K562 (cell line): ENCODE measurements at regions not wholly inside any gene's neighbourhood (a gene's known extent, or its start where the extent isn't known, plus 50 kb on each side); places are given as distances from the start of the nearest gene placed in this dataset.

ENCODE experiments used
- ATAC-seq: fragments of 200-7000 bp; cut with Tn5 transposase; 3 replicates; pipeline ENCODE4 v1.9.1; 2020; ENCODE audit warnings: moderate library complexity
- BruUV-seq: library from RNA; stranded (reverse); fragments of 400-500 nt; replicated peaks from 2 replicates; lab custom pipeline; 2021; lab: Mats Ljungman, UMichigan
- CTCF ChIA-PET: fragments of 300-600 bp; formaldehyde crosslinking; extraction: SDS; loops from one replicate; lab custom pipeline; 2021; ENCODE audit warnings: low intra/inter-chr PET ratio; lab: Yijun Ruan, JAX
- POLR2A ChIA-PET: fragments of 300-600, 350-650 bp; sonication (Branson Sonifier 250); formaldehyde crosslinking; extraction: SDS; loops from one replicate; lab custom pipeline; 2021; ENCODE audit warnings: antibody characterized with exemption, inconsistent platforms; lab: Yijun Ruan, JAX
- DNase-seq, 4 experiments: peaks; one replicate each; pipeline versions ENCODE4 v3.0.0 to v3.0.0-alpha.2; 2011 to 2018; ENCODE audit warnings: low spot score in 3 of 4, mixed read lengths in 3 of 4; ENCODE audit errors: extremely low read depth in 1 of 4
- FAIRE-seq: peaks from 2 replicates; lab custom pipeline; 2011; peaks lifted over from hg19 to GRCh38; lab: Jason Lieb, UNC
- H2AFZ ChIP-seq: 2 replicates; pipeline ENCODE4 v1.6.0; 2011; ENCODE audit warnings: low read depth, low read length, control low read depth, inconsistent platforms
- H3K27ac ChIP-seq: fragments of 200-600 bp; 3 replicates; pipeline ENCODE4 v1.8.0; 2011; ENCODE audit warnings: low read depth, mild to moderate bottlenecking, control low read depth, inconsistent platforms, low read length, moderate library complexity, mixed read lengths; ENCODE audit errors: extremely low read depth
- H3K27me3 ChIP-seq, 2 experiments: fragments of 300-600 bp in 1 of 2; 2 replicates in 1 of 2; 3 replicates in 1 of 2; pipeline versions ENCODE4 v1.6.0 to v1.8.0; 2011; ENCODE audit warnings: inconsistent platforms in 2 of 2, low read length in 2 of 2, mild to moderate bottlenecking in 1 of 2, mixed read lengths in 1 of 2, moderate library complexity in 1 of 2; ENCODE audit not compliant: control insufficient read depth in 2 of 2, insufficient read depth in 2 of 2
- H3K36me3 ChIP-seq: fragments of 300-600 bp; 3 replicates; pipeline ENCODE4 v1.8.0; 2011; ENCODE audit warnings: mild to moderate bottlenecking, low read length, inconsistent platforms; ENCODE audit not compliant: control insufficient read depth, insufficient read depth
- H3K4me1 ChIP-seq, 2 experiments: fragments of 200-600 bp in 1 of 2; replicated peaks in 1 of 2; 2 replicates in 1 of 2; 3 replicates in 1 of 2; pipeline versions ENCODE4 v1.5.1 to v1.8.0; 2011; ENCODE audit warnings: inconsistent platforms in 2 of 2, low read length in 2 of 2, mild to moderate bottlenecking in 1 of 2, mixed read lengths in 1 of 2, moderate library complexity in 1 of 2; ENCODE audit not compliant: control insufficient read depth in 2 of 2, insufficient read depth in 2 of 2
- H3K4me2 ChIP-seq: 2 replicates; pipeline ENCODE4 v1.6.1; 2011; ENCODE audit warnings: low read length, control low read depth, inconsistent platforms, mixed read lengths; ENCODE audit not compliant: insufficient read depth
- H3K4me3 ChIP-seq: fragments of 200-600 bp; sonication (generic), shearing (Covaris generic); 2 replicates; pipeline ENCODE4 v1.5.1; 2016; ENCODE audit warnings: control low read depth, inconsistent platforms
- H3K79me2 ChIP-seq: fragments of 200-600 bp; 3 replicates; pipeline ENCODE4 v1.8.0; 2011; ENCODE audit warnings: low read length, inconsistent platforms; ENCODE audit not compliant: control insufficient read depth, insufficient read depth
- H3K9ac ChIP-seq, 2 experiments: 2 replicates each; pipeline versions ENCODE4 v1.6.0 to v1.6.1; 2011; ENCODE audit warnings: low read depth in 2 of 2, low read length in 2 of 2, control low read depth in 1 of 2, inconsistent platforms in 1 of 2, mild to moderate bottlenecking in 1 of 2, mixed read lengths in 1 of 2; ENCODE audit not compliant: insufficient read depth in 1 of 2
- H3K9me1 ChIP-seq: one replicate; pipeline ENCODE4 v1.6.0; 2011; ENCODE audit warnings: inconsistent platforms, mild to moderate bottlenecking, low read length, moderate library complexity; ENCODE audit not compliant: control insufficient read depth, insufficient read depth
- H3K9me3 ChIP-seq: replicated peaks from 2 replicates; pipeline ENCODE4 v1.5.1; 2011; ENCODE audit warnings: low read depth, low read length, inconsistent platforms; ENCODE audit not compliant: control insufficient read depth, insufficient read depth
- H4K20me1 ChIP-seq: replicated peaks from 2 replicates; pipeline ENCODE4 v1.6.1; 2011; ENCODE audit warnings: low read length, inconsistent platforms, mixed read lengths; ENCODE audit not compliant: control insufficient read depth, insufficient read depth
- ASH1L ChIP-seq: fragments of 450-650 bp; IDR thresholded peaks from 2 replicates; pipeline ENCODE4 v1.6.1; 2018; ENCODE audit warnings: borderline replicate concordance, mild to moderate bottlenecking, low read depth; ENCODE audit not compliant: partially characterized antibody
- BRF1 ChIP-seq: IDR thresholded peaks from 3 replicates; pipeline ENCODE4 v1.6.1; 2011; ENCODE audit warnings: borderline replicate concordance, mild to moderate bottlenecking; ENCODE audit not compliant: insufficient read length; ENCODE audit errors: extremely low read depth
- FOSL1 ChIP-seq: fragments of 200-800 bp; sonication (Bioruptor generic); conservative IDR thresholded peaks from 2 replicates; pipeline ENCODE4 v1.6.1; 2016; ENCODE audit warnings: missing genetic modification characterization, missing compliant biosample characterization
- IRF2 ChIP-seq: sonication (generic); formaldehyde crosslinking; IDR thresholded peaks from 2 replicates; pipeline ENCODE4 v1.8.1; 2022; ENCODE audit warnings: mild to moderate bottlenecking, missing genetic modification reagents
- RAD51 ChIP-seq: fragments of 450-650 bp; IDR thresholded peaks from 2 replicates; pipeline ENCODE4 v1.7.1; 2016; ENCODE audit warnings: low read depth, mild to moderate bottlenecking, borderline replicate concordance
- SMAD1 ChIP-seq: fragments of 150-350 bp; IDR thresholded peaks from 2 replicates; pipeline ENCODE4 v1.6.1; 2014; ENCODE audit warnings: low read length, low read depth; ENCODE audit not compliant: partially characterized antibody
- SMAD2 ChIP-seq: fragments of 150-350 bp; IDR thresholded peaks from 2 replicates; pipeline ENCODE4 v1.6.1; 2014; ENCODE audit warnings: low read depth, mild to moderate bottlenecking, low read length
- SMAD3 ChIP-seq: fragments of 450-650 bp; formaldehyde crosslinking; conservative IDR thresholded peaks from 2 replicates; pipeline ENCODE4 v1.4.0; 2020; ENCODE audit warnings: mild to moderate bottlenecking
- SRF ChIP-seq, 2 experiments: fragments of 250-450, 450-650 bp in 1 of 2; sonication (Bioruptor Pico) in 1 of 2; sonication (generic) in 1 of 2; formaldehyde crosslinking; IDR thresholded peaks; 2 replicates each; pipeline versions ENCODE4 v1.5.0 to v1.5.1; 2020 to 2022; ENCODE audit warnings: mild to moderate bottlenecking in 1 of 2, missing genetic modification reagents in 1 of 2
- TRIM24 ChIP-seq, 2 experiments: fragments of 450-650 bp; IDR thresholded peaks; 2 replicates each; pipeline ENCODE4 v1.6.1; 2016
- WGBS: fragments of 100-300 bp; shearing (Covaris generic); methylation state at CpG from one replicate; pipeline ENCODE4 v1.1.6; 2016; ENCODE audit warnings: low coverage, mixed read lengths; ENCODE audit not compliant: insufficient coverage; ENCODE audit errors: missing lambda C conversion rate; 5-methylcytosine and 5-hydroxymethylcytosine counted together
- in situ Hi-C: fragments of 300-500 bp; cut with MboI; formaldehyde crosslinking; loops from 4 replicates; pipeline ENCODE4 v1.15.0; 2018; ENCODE audit warnings: inconsistent platforms, mixed read lengths
- intact Hi-C: fragments of 100-400 bp; cut with micrococcal nuclease; formaldehyde crosslinking; loops from 2 replicates; pipeline ENCODE4 v1.14.2; 2022
- TF ChIP-seq, protein P1 (sequence below): fragments of 450-650 bp; IDR thresholded peaks from 2 replicates; pipeline ENCODE4 v1.6.1; 2014; ENCODE audit warnings: low read depth, mild to moderate bottlenecking, moderate library complexity, borderline replicate concordance
- TF ChIP-seq, protein P2 (sequence below): fragments of 450-650 bp; IDR thresholded peaks from 2 replicates; pipeline ENCODE4 v1.6.1; 2016; ENCODE audit warnings: missing biosample characterization, missing genetic modification characterization
- TF ChIP-seq, protein P3 (sequence below): sonication (generic); IDR thresholded peaks from 2 replicates; pipeline ENCODE4 v1.6.1; 2016
- TF ChIP-seq, protein P4 (sequence below): fragments of 450-650 bp; formaldehyde crosslinking; IDR thresholded peaks from 2 replicates; pipeline ENCODE4 v1.4.0; 2022; ENCODE audit warnings: mild to moderate bottlenecking, moderate library complexity

DNA sequence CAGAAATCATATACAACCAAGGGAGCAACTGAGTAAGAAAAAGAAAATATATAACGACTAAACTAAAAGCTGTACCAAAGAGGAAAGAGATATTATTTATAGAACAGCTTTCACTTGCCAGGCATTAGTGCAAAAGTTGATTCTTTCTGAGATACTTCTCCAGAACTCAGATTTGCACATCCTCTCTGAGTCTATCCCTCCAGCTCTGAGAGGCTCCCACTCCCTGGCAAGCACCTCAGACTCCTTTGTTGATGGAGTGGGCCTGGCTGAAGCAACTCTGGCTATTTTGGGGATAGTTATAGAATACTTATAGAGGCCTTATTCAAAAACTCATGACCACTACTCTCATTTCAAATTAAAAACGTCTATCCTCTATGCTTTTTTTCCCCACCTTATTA is 501.6 kb upstream of the TNP1 start:
- CTCF ChIA-PET = no interaction called here

More for the DNA sequence above, 501.6 kb upstream of the TNP1 start:
- no peaks in the 10 kb centered on the region for H3K36me3 ChIP-seq
- no peak for DNase-seq
- H3K4me3 ChIP-seq = no peak overlapping the region
- H3K4me2 ChIP-seq = no peak overlapping the region
- H3K27ac ChIP-seq = no peak overlapping the region
- no peak for ATAC-seq
- H3K27me3 ChIP-seq = peaks cover 0 to 6% of the 10 kb centered on the region in 2 experiments; a peak in 2 of 5 replicates
- TF ChIP-seq, protein P1, sequence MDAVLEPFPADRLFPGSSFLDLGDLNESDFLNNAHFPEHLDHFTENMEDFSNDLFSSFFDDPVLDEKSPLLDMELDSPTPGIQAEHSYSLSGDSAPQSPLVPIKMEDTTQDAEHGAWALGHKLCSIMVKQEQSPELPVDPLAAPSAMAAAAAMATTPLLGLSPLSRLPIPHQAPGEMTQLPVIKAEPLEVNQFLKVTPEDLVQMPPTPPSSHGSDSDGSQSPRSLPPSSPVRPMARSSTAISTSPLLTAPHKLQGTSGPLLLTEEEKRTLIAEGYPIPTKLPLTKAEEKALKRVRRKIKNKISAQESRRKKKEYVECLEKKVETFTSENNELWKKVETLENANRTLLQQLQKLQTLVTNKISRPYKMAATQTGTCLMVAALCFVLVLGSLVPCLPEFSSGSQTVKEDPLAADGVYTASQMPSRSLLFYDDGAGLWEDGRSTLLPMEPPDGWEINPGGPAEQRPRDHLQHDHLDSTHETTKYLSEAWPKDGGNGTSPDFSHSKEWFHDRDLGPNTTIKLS = no peak
- TF ChIP-seq IRF2 (CRISPR knock-in tag) (no peak), ASH1L (no peak), FOSL1 (tag) (no peak), SMAD2 (no peak), SRF (CRISPR knock-in tag; IDR thresholded peaks at IDR 0.05) (no peak), BRF1 (no peak), RAD51 (no peak), SMAD1 (no peak), TRIM24 (IDR thresholded peaks at IDR 0.05) (no peak), SMAD3 (no peak)
- TF ChIP-seq, protein P2, sequence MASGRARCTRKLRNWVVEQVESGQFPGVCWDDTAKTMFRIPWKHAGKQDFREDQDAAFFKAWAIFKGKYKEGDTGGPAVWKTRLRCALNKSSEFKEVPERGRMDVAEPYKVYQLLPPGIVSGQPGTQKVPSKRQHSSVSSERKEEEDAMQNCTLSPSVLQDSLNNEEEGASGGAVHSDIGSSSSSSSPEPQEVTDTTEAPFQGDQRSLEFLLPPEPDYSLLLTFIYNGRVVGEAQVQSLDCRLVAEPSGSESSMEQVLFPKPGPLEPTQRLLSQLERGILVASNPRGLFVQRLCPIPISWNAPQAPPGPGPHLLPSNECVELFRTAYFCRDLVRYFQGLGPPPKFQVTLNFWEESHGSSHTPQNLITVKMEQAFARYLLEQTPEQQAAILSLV = no peak
- TF ChIP-seq, protein P3, sequence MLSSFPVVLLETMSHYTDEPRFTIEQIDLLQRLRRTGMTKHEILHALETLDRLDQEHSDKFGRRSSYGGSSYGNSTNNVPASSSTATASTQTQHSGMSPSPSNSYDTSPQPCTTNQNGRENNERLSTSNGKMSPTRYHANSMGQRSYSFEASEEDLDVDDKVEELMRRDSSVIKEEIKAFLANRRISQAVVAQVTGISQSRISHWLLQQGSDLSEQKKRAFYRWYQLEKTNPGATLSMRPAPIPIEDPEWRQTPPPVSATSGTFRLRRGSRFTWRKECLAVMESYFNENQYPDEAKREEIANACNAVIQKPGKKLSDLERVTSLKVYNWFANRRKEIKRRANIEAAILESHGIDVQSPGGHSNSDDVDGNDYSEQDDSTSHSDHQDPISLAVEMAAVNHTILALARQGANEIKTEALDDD = no peak
- TF ChIP-seq, protein P4, sequence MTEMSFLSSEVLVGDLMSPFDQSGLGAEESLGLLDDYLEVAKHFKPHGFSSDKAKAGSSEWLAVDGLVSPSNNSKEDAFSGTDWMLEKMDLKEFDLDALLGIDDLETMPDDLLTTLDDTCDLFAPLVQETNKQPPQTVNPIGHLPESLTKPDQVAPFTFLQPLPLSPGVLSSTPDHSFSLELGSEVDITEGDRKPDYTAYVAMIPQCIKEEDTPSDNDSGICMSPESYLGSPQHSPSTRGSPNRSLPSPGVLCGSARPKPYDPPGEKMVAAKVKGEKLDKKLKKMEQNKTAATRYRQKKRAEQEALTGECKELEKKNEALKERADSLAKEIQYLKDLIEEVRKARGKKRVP (CRISPR knock-in tag) = no peak
- H3K9ac ChIP-seq = no peak overlapping the region
- no peak overlapping the region for H2AFZ ChIP-seq
- H3K9me1 ChIP-seq = no peaks in the 10 kb centered on the region
- in situ Hi-C loops (no loop called here), intact Hi-C loops (no loop called here)
- no TSS peak for BruUV-seq
- H3K4me1 ChIP-seq = peaks cover 0 to 10% of the 10 kb centered on the region in 2 experiments; a peak in 1 of 5 replicates
- no peak for FAIRE-seq
- POLR2A ChIA-PET = no interaction called here
- H3K79me2 ChIP-seq = no peaks in the 10 kb centered on the region
- no peaks in the 10 kb centered on the region for H4K20me1 ChIP-seq
- H3K9me3 ChIP-seq = no peaks in the 10 kb centered on the region
- WGBS = 10% methylated on average over 2 of the region's 2 CpGs
